HG03135 (cell line): ENCODE measurements at regions not wholly inside any gene's neighbourhood (a gene's known extent, or its start where the extent isn't known, plus 50 kb on each side); places are given as distances from the start of the nearest gene placed in this dataset.
"Not testable (repeated sequence)": the region's sequence is repeated elsewhere in the genome, so short reads cannot be mapped to it uniquely, and the experiment has no call there.

Source experiments
- ATAC-seq: cut with Tn5 transposase; IDR thresholded peaks from one replicate; pipeline ENCODE4 v1.9.1; 2021; ENCODE audit warnings: mild to moderate bottlenecking, moderate library complexity; ENCODE audit not compliant: unreplicated experiment

DNA sequence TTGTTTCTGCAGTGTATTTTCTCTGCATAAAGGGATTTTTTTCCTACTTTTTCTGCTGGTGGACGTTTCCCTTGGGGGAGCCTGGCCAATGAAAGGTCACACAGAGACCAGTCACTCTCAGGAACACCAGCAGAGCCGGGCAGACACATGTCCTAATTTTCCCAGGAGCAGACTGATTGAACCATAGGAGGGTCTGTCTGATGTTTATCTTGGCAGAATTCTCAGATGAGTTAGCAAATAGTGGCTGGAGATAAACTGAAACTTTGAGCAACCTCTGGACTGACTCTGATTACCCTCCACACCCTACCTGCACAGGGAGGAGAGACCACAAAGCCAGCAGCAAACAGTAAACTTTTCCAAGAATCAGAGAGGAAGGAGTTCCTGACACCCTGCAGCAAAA is 90.0 kb upstream of the PLGLB2 start:
- ATAC-seq, result not testable (repeated sequence)

- not testable (repeated sequence) for ATAC-seq
These were observed 89.5 kb upstream of the PLGLB2 start for GRCh38 chr2:87658357-87658756.

- not testable (repeated sequence) for ATAC-seq
These were observed 88.9 kb upstream of the PLGLB2 start for GRCh38 chr2:87658976-87659375.

DNA sequence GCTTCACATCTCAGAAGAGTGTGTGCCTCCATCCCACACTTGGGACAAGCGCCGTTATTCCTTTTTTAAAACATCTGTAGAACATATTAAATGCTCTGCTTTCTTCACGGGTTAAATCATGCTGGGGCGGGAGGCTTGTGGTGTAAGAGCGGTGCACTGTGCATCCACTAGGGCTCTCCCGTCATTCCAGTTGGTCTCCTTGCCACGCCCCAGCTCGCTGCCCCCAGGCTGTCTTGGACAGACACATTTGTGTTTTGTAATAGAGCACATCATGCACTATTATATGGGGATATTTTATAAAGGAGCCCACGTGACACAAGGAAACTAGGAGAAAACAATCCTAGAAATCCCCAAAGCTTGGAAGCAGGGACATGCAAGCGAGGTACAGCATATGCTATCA is 87.7 kb upstream of the PLGLB2 start:
- not testable (repeated sequence) for ATAC-seq

DNA sequence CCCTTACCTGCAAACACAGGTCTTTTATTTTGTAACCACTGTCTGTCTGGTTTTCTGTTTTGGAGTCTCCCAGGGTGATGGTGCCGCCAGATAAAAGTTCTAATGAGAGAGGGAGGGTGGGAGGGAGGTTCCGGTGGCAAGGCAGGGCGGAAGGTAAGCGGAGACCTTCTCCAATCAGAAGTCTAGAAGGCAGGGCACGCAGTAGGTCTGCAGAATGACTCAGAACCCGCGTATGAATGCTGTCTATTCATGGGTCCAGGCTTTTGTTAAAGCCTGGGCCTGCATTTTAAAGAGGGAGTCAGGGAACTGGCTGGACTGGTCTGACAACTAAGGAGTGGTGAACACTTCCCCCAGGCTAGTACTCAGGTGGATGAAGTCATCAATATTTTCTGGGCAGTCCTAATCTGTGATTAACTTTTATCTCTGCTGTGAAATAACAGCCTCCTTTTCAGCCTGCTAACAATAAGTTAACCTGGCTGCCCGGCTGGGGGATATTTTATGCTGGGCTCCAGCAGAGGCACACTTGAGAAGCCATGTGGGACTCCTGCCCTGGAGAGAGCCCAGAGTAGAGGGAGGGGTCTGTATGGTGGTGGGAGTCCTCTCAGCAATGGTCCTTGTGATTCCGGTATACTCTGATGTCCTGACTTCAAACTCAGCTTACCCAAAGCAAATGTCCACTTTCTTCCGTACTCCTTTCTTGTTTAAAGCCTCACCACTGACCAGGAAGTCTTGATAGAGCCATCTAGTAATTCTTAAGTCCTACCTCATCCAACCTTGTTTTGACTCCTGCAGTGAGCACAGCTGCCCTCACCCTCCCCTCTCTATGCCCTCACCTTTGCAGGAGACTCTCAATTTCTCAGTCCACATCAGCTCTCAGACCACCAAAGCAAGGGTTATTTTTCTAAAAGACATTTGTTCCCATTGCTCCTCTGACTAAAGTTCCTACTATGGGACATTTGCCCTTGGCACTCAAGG is 85.3 kb upstream of the PLGLB2 start:
- not testable (repeated sequence) for ATAC-seq

DNA sequence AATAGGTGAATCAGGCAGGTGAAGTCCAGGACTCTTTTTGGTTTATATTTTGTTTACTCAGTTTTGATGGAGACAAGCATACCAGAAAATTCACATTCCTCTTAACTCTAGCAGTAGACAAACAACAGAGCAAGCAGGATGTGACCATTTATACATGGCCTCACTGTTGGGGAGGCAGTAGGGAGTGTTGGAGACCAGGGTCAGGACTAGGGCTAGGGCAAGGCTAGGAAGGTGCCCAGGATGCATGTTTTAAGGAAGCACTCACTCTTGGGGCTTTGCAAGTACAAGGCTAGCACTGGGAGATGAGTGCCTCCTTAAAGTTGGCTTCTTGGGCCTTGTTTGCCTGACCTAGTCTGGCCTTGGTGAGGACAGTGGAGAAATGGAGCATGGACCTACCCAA is 84.5 kb upstream of the PLGLB2 start:
- not testable (repeated sequence) for ATAC-seq

DNA sequence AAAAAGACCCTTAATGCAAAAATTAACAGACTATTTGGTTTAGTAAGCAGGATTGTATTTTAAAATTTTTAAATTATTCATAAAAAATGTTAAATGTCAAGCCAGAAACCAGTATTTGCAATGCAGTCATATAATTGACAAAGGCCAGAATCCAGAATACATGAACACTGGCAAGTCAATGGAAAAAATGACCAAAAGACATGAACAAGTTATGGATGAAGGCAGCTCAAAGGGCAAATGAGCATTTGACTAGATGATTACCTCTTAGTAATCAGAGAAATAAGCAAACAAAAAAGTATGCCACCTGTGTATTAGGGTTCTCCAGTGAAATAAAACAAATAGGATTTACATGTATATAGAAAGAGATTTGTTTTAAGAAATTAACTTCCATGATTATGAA is 80.9 kb upstream of the PLGLB2 start:
- ATAC-seq, result not testable (repeated sequence)

- not testable (repeated sequence) for ATAC-seq
These were observed 79.5 kb upstream of the PLGLB2 start for GRCh38 chr2:87668361-87668760.

- not testable (repeated sequence) for ATAC-seq
These were observed 78.2 kb upstream of the PLGLB2 start for GRCh38 chr2:87669633-87670231.

DNA sequence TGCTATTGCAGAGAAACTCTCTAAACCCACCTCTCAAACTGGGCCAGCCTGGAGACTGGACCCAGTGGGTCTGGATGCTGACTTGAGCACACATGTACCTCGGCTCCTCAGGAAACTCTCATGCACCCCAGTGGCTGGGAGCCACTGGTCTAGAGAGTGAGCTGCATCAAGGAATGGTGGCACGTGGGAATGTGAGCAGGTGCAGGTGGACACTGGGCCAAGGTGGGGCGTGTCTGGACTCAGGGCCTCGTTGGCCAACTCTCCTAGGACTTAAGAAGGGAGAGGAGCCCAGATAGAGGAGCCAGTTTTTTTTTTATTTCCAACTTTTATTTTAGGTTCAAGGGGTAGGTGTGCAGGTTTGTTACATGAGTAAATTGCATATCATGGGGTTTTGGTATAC is 75.5 kb upstream of the PLGLB2 start:
- ATAC-seq, result not testable (repeated sequence)

GRCh38 chr2:87674729-87675128 is 73.2 kb upstream of the PLGLB2 start:
- ATAC-seq, result not testable (repeated sequence)

- not testable (repeated sequence) for ATAC-seq
These were observed 72.4 kb upstream of the PLGLB2 start for GRCh38 chr2:87675487-87675886.

- not testable (repeated sequence) for ATAC-seq
These were observed 70.4 kb upstream of the PLGLB2 start for GRCh38 chr2:87677421-87677923.

GRCh38 chr2:87678742-87679173 is 69.1 kb upstream of the PLGLB2 start:
- ATAC-seq, result not testable (repeated sequence)

- ATAC-seq, result not testable (repeated sequence)
These were observed 67.9 kb upstream of the PLGLB2 start for GRCh38 chr2:87679950-87680349.

DNA sequence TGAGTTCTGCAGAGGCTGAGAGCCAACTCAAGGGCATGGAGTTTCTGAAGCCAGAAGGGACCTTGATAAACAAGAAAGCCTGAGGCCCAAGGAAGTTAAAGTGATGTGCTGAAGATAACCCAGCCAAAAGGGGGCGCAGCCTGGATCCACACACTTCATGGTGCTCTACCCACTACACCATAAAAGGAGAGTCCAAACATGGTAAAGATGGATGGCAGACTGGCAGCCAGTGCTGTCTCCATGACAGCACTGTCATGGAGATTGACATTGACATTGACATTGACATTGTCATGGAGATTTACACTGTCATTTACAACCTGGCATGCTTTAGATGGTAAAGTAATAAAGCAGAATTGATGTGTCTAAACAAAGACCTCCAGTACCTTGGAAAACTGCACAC is 67.2 kb upstream of the PLGLB2 start:
- not testable (repeated sequence) for ATAC-seq

DNA sequence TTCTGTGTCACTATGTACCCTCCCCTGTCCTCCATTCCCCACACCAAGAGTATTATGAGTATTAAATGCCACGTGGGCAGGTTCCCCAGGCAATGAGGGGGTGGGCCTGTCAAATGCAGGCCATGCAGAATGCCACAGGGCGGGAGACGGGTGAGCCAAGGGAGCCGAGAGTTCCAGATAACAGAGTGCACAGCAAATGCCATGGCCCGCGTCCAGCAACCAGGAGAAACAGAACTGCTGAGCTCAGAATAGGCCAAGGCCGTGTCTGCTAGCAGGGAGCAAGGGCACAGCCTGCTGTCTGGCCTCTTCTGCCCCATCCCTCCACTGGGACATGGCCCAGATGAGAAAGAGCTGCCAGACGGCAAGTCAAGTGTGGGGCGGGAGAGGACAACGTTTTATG is 64.4 kb upstream of the PLGLB2 start:
- ATAC-seq, result not testable (repeated sequence)

DNA sequence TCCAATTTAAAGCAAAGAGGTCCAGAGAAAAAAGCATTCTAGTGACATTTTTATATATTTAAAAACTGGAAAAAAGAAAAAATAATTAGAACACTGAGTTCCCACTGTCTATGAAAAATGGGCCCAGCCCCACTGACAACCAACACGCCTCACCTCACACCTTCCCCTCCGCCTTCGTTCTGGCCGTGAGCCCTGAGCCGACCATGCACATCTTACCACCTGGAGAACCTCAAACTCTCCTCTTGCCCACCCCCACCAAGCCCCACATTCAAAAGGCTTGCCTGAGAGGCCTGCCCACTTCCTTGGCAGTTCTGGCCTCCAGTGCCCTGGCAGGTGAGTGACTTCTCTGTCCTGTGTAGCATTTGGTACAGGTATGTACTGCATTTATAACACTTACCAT is 63.9 kb upstream of the PLGLB2 start:
- ATAC-seq, result not testable (repeated sequence)

GRCh38 chr2:87685558-87685957 is 62.3 kb upstream of the PLGLB2 start:
- not testable (repeated sequence) for ATAC-seq

DNA sequence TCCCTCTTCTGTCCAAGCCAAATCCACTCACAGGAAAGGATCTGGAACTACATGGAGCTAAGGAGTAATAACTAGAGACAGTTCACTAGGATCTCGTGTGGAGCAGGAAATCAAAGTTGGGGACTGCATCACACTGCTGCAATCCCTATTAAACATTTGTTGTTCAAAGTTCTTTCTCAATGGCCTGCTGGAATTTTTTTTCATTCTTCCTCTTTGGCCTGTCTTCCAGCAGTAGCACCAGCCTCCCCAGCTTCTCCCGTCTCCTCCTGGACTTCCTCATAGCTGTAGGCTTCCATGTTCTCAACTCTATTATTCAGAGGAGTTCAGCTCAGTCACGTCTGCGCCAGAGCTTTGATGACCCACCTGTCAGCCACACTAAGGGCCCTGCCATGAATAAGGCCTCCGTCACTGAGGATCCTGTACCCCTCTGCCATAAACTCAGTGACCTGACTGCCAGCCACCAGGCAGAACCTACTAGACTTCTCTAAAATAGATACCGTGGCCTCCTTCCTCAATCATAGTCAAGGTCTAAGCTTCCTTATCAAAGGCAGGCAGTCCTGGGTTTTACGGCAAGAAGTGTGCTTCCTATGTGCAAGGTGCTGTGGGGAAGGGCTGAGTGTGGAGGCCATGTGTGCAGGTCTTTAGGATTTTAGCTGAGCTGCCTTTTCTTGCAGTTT is 60.9 kb upstream of the PLGLB2 start:
- ATAC-seq, result not testable (repeated sequence)
